Fibroblast of villous mesenchyme (primary cell): ENCODE measurements at regions not wholly inside any gene's neighbourhood (a gene's known extent, or its start where the extent isn't known, plus 50 kb on each side); places are given as distances from the start of the nearest gene placed in this dataset.

Source experiments
- DNase-seq: peaks from one replicate; pipeline ENCODE4 v3.0.0-alpha.2; 2010; ENCODE audit warnings: low read depth
- H3K4me3 ChIP-seq: 2 replicates; pipeline ENCODE4 v1.5.1; 2011; ENCODE audit warnings: low read depth, mild to moderate bottlenecking, low read length
- TF ChIP-seq, protein P1 (sequence below): IDR thresholded peaks from 2 replicates; pipeline ENCODE4 v1.5.1; 2012; ENCODE audit warnings: low read depth, mild to moderate bottlenecking, low read length; ENCODE audit not compliant: insufficient read depth

DNA sequence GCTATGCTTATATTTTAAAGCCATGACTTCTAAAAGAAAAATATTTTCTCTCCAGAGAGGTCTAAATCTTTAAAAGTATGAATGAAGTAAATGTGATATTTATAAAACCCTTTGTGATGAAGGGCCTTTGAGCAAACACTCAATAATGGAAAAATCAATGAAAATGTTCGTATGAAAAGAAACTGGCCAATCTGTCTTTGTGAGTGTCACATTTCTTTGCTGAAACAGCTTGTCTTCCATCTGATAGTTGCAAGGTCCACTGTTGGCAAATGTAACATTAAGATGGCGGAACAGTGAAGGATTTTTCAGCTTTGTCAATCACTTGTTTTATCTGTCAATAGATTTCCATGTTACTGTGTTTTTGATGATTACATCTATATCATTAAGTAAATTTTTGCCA lies 162.9 kb upstream of the GATA6 start:
- DNase-seq: no peak
- no peak overlapping the region for H3K4me3 ChIP-seq
- TF ChIP-seq, protein P1, sequence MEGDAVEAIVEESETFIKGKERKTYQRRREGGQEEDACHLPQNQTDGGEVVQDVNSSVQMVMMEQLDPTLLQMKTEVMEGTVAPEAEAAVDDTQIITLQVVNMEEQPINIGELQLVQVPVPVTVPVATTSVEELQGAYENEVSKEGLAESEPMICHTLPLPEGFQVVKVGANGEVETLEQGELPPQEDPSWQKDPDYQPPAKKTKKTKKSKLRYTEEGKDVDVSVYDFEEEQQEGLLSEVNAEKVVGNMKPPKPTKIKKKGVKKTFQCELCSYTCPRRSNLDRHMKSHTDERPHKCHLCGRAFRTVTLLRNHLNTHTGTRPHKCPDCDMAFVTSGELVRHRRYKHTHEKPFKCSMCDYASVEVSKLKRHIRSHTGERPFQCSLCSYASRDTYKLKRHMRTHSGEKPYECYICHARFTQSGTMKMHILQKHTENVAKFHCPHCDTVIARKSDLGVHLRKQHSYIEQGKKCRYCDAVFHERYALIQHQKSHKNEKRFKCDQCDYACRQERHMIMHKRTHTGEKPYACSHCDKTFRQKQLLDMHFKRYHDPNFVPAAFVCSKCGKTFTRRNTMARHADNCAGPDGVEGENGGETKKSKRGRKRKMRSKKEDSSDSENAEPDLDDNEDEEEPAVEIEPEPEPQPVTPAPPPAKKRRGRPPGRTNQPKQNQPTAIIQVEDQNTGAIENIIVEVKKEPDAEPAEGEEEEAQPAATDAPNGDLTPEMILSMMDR: no peak

DNA sequence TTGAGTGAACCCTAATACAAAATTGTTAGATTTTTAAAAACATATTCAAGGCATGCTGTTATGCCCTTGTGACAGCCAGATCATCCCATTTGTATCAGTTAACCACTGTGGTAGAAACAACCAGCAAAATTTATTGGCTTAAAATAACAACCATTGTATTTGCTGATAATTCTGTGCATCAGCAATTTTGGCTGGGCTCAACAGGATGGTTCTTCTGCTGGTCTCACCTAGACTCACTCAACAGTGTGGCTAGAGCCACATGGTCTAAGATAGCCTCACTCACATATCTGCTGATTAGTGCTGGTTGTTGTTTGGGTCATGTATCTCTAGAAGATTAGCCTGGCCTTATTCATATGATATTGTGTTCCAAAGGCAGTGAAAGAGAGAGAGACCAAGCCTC lies 160.1 kb upstream of the GATA6 start:
- no peak overlapping the region for H3K4me3 ChIP-seq
- DNase-seq: no peak
- TF ChIP-seq, protein P1: no peak

DNA sequence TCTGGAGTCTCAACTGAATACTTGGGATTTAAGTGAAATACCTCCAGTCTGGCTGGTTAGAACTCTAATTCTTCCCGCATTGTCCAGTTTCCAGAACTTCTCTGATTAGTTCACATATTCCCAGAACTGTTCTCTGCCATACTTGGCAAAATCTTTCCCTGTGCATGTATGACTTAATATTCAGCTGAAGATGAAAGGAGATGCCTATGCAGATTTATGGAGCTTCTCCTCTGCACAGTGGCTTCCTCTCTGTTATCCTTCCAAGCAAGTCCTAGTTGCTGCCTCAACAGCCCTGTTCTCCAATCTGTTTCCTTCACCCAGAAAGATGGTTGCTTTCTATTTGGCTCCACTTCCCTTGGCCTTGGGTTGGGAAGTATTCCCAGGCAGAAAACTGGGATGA lies 155.4 kb upstream of the GATA6 start:
- TF ChIP-seq, protein P1: no peak
- DNase-seq: no peak
- H3K4me3 ChIP-seq: no peak overlapping the region

DNA sequence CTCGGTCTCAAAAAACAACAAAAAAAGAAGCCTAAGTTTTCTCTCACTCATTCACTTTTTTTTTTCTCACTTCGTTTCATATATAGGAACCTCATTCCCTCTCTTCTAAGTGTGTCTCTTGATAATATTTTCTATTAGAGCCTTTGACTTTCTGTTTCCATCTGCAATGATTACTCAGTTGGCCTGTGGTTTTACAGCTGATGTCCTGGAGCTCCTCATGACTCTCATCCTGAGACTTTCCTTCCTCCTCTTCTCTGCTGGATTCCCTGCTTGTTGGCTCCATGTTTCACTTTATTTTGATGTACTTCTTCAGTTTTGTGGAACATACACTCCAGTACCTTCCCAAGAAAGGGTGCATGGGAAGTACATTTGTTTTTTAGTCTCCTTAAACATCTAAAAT lies 154.2 kb upstream of the GATA6 start:
- no peak for DNase-seq
- TF ChIP-seq, protein P1: no peak
- H3K4me3 ChIP-seq: no peak overlapping the region

DNA sequence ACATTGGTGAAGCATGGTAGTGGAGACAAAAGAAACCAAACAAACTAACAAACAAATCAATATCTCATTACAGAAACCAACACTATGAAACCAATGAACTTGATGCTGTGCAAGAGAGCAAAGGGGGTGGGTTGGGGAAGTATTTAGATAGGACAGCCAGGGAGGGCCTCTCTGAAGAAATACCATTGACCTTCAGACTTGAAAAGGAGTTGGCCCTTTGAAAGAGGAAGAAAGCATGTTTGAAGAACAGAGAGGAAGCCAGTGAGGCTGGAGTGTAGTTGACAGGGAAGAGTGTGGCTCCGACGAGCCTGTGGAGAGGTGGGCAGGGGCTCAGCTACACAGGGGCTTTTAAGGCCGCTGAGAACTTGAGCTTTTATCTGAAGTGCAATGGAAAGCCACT lies 151.0 kb upstream of the GATA6 start:
- TF ChIP-seq, protein P1: no peak
- DNase-seq: no peak
- no peak overlapping the region for H3K4me3 ChIP-seq

DNA sequence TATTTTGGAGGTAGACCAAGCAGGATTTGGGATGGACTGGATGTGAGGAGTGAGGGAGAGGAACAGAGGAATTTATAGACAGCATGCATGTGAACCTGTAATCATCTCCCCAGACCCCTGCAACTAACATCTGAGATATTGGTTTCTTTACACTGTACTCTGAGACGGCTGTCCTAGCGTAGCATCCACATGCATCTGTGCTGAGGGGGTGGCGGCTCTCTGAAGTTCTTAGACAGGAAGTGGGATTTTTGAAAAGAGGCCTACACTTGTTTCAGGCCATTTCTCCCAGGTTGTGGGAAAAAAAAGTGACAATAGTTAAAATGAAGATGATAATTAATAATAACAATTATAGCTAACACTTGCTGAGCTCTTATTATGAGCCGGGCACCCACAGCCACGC lies 150.2 kb upstream of the GATA6 start:
- no peak for DNase-seq
- TF ChIP-seq, protein P1: no peak
- no peak overlapping the region for H3K4me3 ChIP-seq

DNA sequence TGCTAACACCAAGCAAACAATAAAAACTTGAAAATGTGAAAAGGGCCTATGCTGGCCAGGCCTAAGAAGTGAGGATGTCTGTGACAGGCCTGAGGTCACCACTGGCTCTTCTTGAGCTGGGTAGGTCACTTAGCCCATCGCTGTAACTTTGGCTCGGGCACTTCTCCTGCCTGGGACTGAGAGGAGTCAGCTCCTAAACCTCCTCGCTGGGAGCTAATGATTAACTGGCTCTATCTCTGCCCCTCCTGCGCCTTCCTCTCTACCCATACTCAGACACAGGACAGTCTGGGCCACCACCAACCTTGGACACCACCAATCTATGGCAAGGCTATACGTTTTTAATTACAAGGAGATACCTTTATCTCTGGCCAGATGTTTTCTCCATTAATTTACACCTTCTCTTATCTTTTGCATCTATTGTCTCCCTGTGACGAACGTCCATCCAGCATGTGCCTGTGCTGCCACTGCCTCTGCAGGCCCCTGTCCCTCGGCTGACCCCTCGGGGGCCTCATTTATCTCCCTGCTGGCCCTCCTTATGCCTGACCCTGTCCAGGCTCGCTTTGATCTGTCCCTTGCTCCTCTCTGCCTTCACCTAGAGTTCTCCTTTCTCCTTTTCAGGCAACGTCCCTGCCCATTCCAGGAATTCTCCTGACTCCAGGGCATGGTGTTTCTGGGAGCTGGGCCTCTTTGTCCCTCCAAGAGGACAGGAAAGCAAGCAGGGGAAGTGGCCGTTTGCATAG lies 149.1 kb upstream of the GATA6 start:
- no peak overlapping the region for H3K4me3 ChIP-seq
- TF ChIP-seq, protein P1: no peak
- no peak for DNase-seq
